Muscle of leg (tissue), 3 donors: ENCODE measurements at regions not wholly inside any gene's neighbourhood (a gene's known extent, or its start where the extent isn't known, plus 50 kb on each side); places are given as distances from the start of the nearest gene placed in this dataset.

Experiments used
- DNase-seq: peaks from one replicate; pipeline ENCODE4 v3.0.0; 2013
- H3K27ac ChIP-seq: one replicate; pipeline ENCODE4 v1.5.1; 2013; ENCODE audit warnings: mild to moderate bottlenecking, low read length, control low read depth
- H3K27me3 ChIP-seq: one replicate; pipeline ENCODE4 v1.6.1; 2013; ENCODE audit warnings: low read length; ENCODE audit not compliant: control insufficient read depth, insufficient read depth
- H3K36me3 ChIP-seq: one replicate; pipeline ENCODE4 v1.6.1; 2013; ENCODE audit warnings: low read length; ENCODE audit not compliant: control insufficient read depth, insufficient read depth
- H3K4me1 ChIP-seq: one replicate; pipeline ENCODE4 v1.6.1; 2013; ENCODE audit warnings: low read length; ENCODE audit not compliant: control insufficient read depth, insufficient read depth
- H3K4me3 ChIP-seq: one replicate; pipeline ENCODE4 v1.5.1; 2013; ENCODE audit warnings: low read length, control low read depth
- H3K9me3 ChIP-seq: replicated peaks from 2 replicates; pipeline ENCODE4 v1.6.1; 2013; ENCODE audit warnings: low read depth, low read length; ENCODE audit not compliant: control insufficient read depth
- WGBS: methylation state at CpG from one replicate; pipeline ENCODE4 v1.1.5; 2013; ENCODE audit warnings: missing lambda C conversion rate; ENCODE audit not compliant: insufficient coverage; 5-methylcytosine and 5-hydroxymethylcytosine counted together

GRCh38 chr7:35747611-35748010 lies 52.7 kb upstream of the HERPUD2 start:
- no peak overlapping the region for H3K27ac ChIP-seq
- no peaks in the 10 kb centered on the region for H3K9me3 ChIP-seq
- H3K4me3 ChIP-seq = no peak overlapping the region
- H3K4me1 ChIP-seq = peaks cover 11% of the 10 kb centered on the region
- H3K36me3 ChIP-seq = no peaks in the 10 kb centered on the region
- H3K27me3 ChIP-seq = no peaks in the 10 kb centered on the region
- 30% methylated on average over 1 of the region's 4 CpGs for WGBS
- DNase-seq = no peak

GRCh38 chr7:35748371-35748770 lies 52.5 kb upstream of the SEPTIN7 start:
- Histone ChIP-seq H3K27ac (no peak overlapping the region), H3K4me1 (peaks cover 17% of the 10 kb centered on the region), H3K27me3 (no peaks in the 10 kb centered on the region), H3K4me3 (no peak overlapping the region), H3K9me3 (no peaks in the 10 kb centered on the region), H3K36me3 (no peaks in the 10 kb centered on the region)
- DNase-seq = no peak
- no CpG with 5 or more reads among the region's 1 CpG for WGBS

- H3K4me1 ChIP-seq = peaks cover 26% of the 10 kb centered on the region
- no peak overlapping the region for H3K4me3 ChIP-seq
- no peaks in the 10 kb centered on the region for H3K27me3 ChIP-seq
- DNase-seq = peak; percentile 66
- no peaks in the 10 kb centered on the region for H3K36me3 ChIP-seq
- no peaks in the 10 kb centered on the region for H3K9me3 ChIP-seq
- WGBS = 13% methylated on average over 2 of the region's 2 CpGs
- no peak overlapping the region for H3K27ac ChIP-seq
These were observed 51.3 kb upstream of the SEPTIN7 start for GRCh38 chr7:35749556-35749955.
